Endothelial cell of umbilical vein (primary cell): ENCODE measurements at regions not wholly inside any gene's neighbourhood (a gene's known extent, or its start where the extent isn't known, plus 50 kb on each side); places are given as distances from the start of the nearest gene placed in this dataset.

Experiments used
- BruUV-seq: library from RNA; stranded (reverse); fragments of 400-500 nt; replicated peaks from 2 replicates; lab custom pipeline; 2021; lab: Mats Ljungman, UMichigan
- CTCF ChIA-PET: fragments of 300-600, 350-600 bp; sonication (Branson Sonifier 250); formaldehyde crosslinking; loops from one replicate; lab custom pipeline; 2021; ENCODE audit warnings: antibody characterized with exemption, inconsistent platforms; lab: Charles Lee
- POLR2A ChIA-PET: fragments of 300-600, 350-600 bp; sonication (Branson Sonifier 250); formaldehyde crosslinking; loops from one replicate; lab custom pipeline; 2021; ENCODE audit warnings: antibody characterized with exemption, inconsistent platforms; lab: Charles Lee
- DNase-seq: peaks from one replicate; pipeline ENCODE4 v3.0.0-alpha.2; 2011; ENCODE audit warnings: low read depth, low spot score
- FAIRE-seq: peaks from 2 replicates; lab custom pipeline; 2011; peaks lifted over from hg19 to GRCh38; lab: Jason Lieb, UNC
- H2AFZ ChIP-seq: 2 replicates; pipeline ENCODE4 v1.6.0; 2012; ENCODE audit warnings: low read depth, low read length, control low read depth, inconsistent platforms
- H3K27ac ChIP-seq: 2 replicates; pipeline ENCODE4 v1.5.1; 2011; ENCODE audit warnings: low read depth, mild to moderate bottlenecking, control low read depth, low read length, moderate library complexity; ENCODE audit not compliant: insufficient read depth
- H3K27me3 ChIP-seq, 2 experiments: 2 replicates each; pipeline versions ENCODE4 v1.6.0 to v1.6.1; 2011; ENCODE audit warnings: low read length in 2 of 2, mixed read lengths in 1 of 2; ENCODE audit not compliant: control insufficient read depth in 2 of 2, insufficient read depth in 2 of 2
- H3K36me3 ChIP-seq, 2 experiments: 2 replicates in 1 of 2; 3 replicates in 1 of 2; pipeline ENCODE4 v1.5.1; 2011; ENCODE audit warnings: low read length in 2 of 2, mild to moderate bottlenecking in 1 of 2, moderate library complexity in 1 of 2; ENCODE audit not compliant: control insufficient read depth in 2 of 2, insufficient read depth in 2 of 2; ENCODE audit errors: extremely low read depth in 1 of 2
- H3K4me1 ChIP-seq: 3 replicates; pipeline ENCODE4 v1.5.1; 2011; ENCODE audit warnings: mild to moderate bottlenecking, low read length; ENCODE audit not compliant: control insufficient read depth, insufficient read depth; ENCODE audit errors: extremely low read depth
- H3K4me2 ChIP-seq: 2 replicates; pipeline ENCODE4 v1.6.1; 2011; ENCODE audit warnings: low read length, control low read depth, mixed read lengths; ENCODE audit not compliant: insufficient read depth
- H3K4me3 ChIP-seq, 3 experiments: fragments of 200-600 bp in 1 of 3; sonication (generic), shearing (Covaris generic) in 1 of 3; replicated peaks in 1 of 3; 2 replicates each; pipeline ENCODE4 v1.5.1; 2011 to 2016; ENCODE audit warnings: control low read depth in 3 of 3, low read length in 3 of 3, mild to moderate bottlenecking in 2 of 3, inconsistent platforms in 1 of 3, low read depth in 1 of 3, moderate library complexity in 1 of 3; ENCODE audit not compliant: insufficient read depth in 1 of 3
- H3K79me2 ChIP-seq: 2 replicates; pipeline ENCODE4 v1.6.0; 2012; ENCODE audit warnings: low read length, inconsistent platforms; ENCODE audit not compliant: control insufficient read depth, insufficient read depth
- H3K9ac ChIP-seq: replicated peaks from 2 replicates; pipeline ENCODE3; 2011; ENCODE audit warnings: low read length, control low read depth; ENCODE audit not compliant: insufficient read depth; ENCODE audit errors: extremely low read depth
- H3K9me1 ChIP-seq: replicated peaks from 3 replicates; pipeline ENCODE4 v1.6.0; 2011; ENCODE audit warnings: mild to moderate bottlenecking, low read length; ENCODE audit not compliant: control insufficient read depth, insufficient read depth; ENCODE audit errors: extremely low read depth
- H3K9me3 ChIP-seq: replicated peaks from 2 replicates; pipeline ENCODE4 v1.5.1; 2012; ENCODE audit warnings: low read length, inconsistent platforms; ENCODE audit not compliant: control insufficient read depth, insufficient read depth
- H4K20me1 ChIP-seq: replicated peaks from 2 replicates; pipeline ENCODE3; 2011; ENCODE audit warnings: mild to moderate bottlenecking, low read length; ENCODE audit not compliant: control insufficient read depth, insufficient read depth; ENCODE audit errors: extremely low read depth
- EZH2 ChIP-seq: IDR thresholded peaks from 2 replicates; pipeline ENCODE4 v1.6.1; 2012; ENCODE audit warnings: borderline replicate concordance, low read depth, mild to moderate bottlenecking, moderate library complexity, low read length, inconsistent platforms; ENCODE audit not compliant: severe bottlenecking
- FOS ChIP-seq: IDR thresholded peaks from 2 replicates; pipeline ENCODE4 v1.6.1; 2011; ENCODE audit warnings: mild to moderate bottlenecking, low read length, moderate library complexity, borderline replicate concordance; ENCODE audit not compliant: insufficient read depth
- GATA2 ChIP-seq: IDR thresholded peaks from 2 replicates; pipeline ENCODE4 v1.7.0; 2011; ENCODE audit warnings: low read depth, mild to moderate bottlenecking, moderate library complexity, mixed read lengths, low read length; ENCODE audit not compliant: insufficient read length, insufficient read depth
- JUN ChIP-seq: IDR thresholded peaks from 2 replicates; pipeline ENCODE4 v1.6.1; 2011; ENCODE audit warnings: borderline replicate concordance, low read depth; ENCODE audit not compliant: insufficient read length, insufficient read depth
- MYC ChIP-seq: IDR thresholded peaks from one replicate; pipeline ENCODE4 v1.6.1; 2011; ENCODE audit warnings: mild to moderate bottlenecking, low read depth, low read length
- POLR2A ChIP-seq: IDR thresholded peaks from 2 replicates; pipeline ENCODE4 v1.6.1; 2012; ENCODE audit warnings: low read depth, mild to moderate bottlenecking, control low read depth, low read length
- POLR2AphosphoS5 ChIP-seq: IDR thresholded peaks from 2 replicates; pipeline ENCODE4 v1.6.1; 2012; ENCODE audit warnings: low read depth, mild to moderate bottlenecking, control low read depth, low read length, moderate library complexity; ENCODE audit not compliant: insufficient read depth
- dilution Hi-C: fragments of 300-500 bp; cut with MboI; formaldehyde crosslinking; loops from one replicate; pipeline ENCODE4 v1.15.0; 2019; ENCODE audit warnings: low sequenced_read_pairs; ENCODE audit not compliant: extremely low pct_ligation_motif_present
- intact Hi-C: fragments of 100-400 bp; cut with micrococcal nuclease; formaldehyde crosslinking; loops from one replicate; pipeline ENCODE4 v1.10.0; 2022
- TF ChIP-seq, protein P1 (sequence below), 2 donors: IDR thresholded peaks; 1 replicate in 1 of 2; 2 replicates in 1 of 2; pipeline ENCODE4 v1.5.1; 2011; ENCODE audit warnings: low read length in 2 of 2, mild to moderate bottlenecking in 2 of 2, moderate library complexity in 2 of 2, control low read depth in 1 of 2, inconsistent platforms in 1 of 2, low read depth in 1 of 2; ENCODE audit not compliant: insufficient read depth in 1 of 2; ENCODE audit errors: extremely low read depth in 1 of 2
- TF ChIP-seq, protein P2 (sequence below): IDR thresholded peaks from 2 replicates; pipeline ENCODE4 v1.6.1; 2011; ENCODE audit not compliant: insufficient read depth, insufficient read length

DNA sequence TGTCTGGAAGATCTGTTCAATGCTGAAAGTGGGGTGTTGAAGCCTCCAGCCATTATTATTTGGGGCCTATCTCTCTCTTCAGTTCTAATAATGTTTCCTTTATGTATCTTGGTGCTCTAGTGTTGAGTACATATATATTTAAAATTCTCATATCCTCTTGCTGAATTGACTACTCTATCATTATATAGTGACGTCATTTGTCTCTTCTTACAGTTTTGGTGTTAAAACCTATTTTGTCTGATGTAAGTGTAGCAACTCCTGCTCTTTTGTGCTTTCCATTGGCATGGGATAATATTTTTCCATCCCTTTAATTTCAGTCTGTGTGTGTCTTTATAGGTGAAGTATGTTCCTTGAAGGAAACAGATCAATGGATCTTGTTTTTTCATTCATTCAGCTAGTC is 446.0 kb downstream of the FAM47A start:
- ChIA-PET CTCF (no interaction called here), POLR2A (no interaction called here)
- FAIRE-seq (no peak), DNase-seq (no peak)
- TF ChIP-seq GATA2 = no peak
- TF ChIP-seq, protein P1, sequence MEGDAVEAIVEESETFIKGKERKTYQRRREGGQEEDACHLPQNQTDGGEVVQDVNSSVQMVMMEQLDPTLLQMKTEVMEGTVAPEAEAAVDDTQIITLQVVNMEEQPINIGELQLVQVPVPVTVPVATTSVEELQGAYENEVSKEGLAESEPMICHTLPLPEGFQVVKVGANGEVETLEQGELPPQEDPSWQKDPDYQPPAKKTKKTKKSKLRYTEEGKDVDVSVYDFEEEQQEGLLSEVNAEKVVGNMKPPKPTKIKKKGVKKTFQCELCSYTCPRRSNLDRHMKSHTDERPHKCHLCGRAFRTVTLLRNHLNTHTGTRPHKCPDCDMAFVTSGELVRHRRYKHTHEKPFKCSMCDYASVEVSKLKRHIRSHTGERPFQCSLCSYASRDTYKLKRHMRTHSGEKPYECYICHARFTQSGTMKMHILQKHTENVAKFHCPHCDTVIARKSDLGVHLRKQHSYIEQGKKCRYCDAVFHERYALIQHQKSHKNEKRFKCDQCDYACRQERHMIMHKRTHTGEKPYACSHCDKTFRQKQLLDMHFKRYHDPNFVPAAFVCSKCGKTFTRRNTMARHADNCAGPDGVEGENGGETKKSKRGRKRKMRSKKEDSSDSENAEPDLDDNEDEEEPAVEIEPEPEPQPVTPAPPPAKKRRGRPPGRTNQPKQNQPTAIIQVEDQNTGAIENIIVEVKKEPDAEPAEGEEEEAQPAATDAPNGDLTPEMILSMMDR (IDR thresholded peaks at IDR 0.05; ENCODE audit: extremely low read depth in 1 of 2, insufficient read depth in 1 of 2, low read depth in 1 of 2, low read length in 2 of 2) = no peak
- no peak for TF ChIP-seq MYC
- no peak for TF ChIP-seq POLR2A
- no peak for TF ChIP-seq JUN
- no peak for TF ChIP-seq EZH2
- TF ChIP-seq, protein P2, sequence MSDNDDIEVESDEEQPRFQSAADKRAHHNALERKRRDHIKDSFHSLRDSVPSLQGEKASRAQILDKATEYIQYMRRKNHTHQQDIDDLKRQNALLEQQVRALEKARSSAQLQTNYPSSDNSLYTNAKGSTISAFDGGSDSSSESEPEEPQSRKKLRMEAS = no peak
- TF ChIP-seq POLR2AphosphoS5 = no peak
- TF ChIP-seq FOS = no peak
- H3K4me2 ChIP-seq = no peak overlapping the region
- no peaks in the 10 kb centered on the region for H3K79me2 ChIP-seq
- H3K9me1 ChIP-seq = no peaks in the 10 kb centered on the region
- H2AFZ ChIP-seq = no peak overlapping the region
- dilution Hi-C loops (no loop called here), intact Hi-C loops (no loop called here)
- no peaks in the 10 kb centered on the region for H3K4me1 ChIP-seq
- no peak overlapping the region for H3K27ac ChIP-seq
- H3K4me3 ChIP-seq = no peak overlapping the region
- H3K9ac ChIP-seq = no peak overlapping the region
- H3K36me3 ChIP-seq = no peaks in the 10 kb centered on the region
- no peaks in the 10 kb centered on the region for H3K27me3 ChIP-seq
- BruUV-seq = no TSS peak
- H4K20me1 ChIP-seq = no peaks in the 10 kb centered on the region
- H3K9me3 ChIP-seq = no peaks in the 10 kb centered on the region
